Jurkat, Clone E6-1 (cell line): ENCODE measurements at regions not wholly inside any gene's neighbourhood (a gene's known extent, or its start where the extent isn't known, plus 50 kb on each side); places are given as distances from the start of the nearest gene placed in this dataset.

Source experiments
- DNase-seq: peaks from one replicate; pipeline ENCODE4 v3.0.0-alpha.2; 2011; ENCODE audit warnings: low read depth, low spot score
- H3K4me3 ChIP-seq: 2 replicates; pipeline ENCODE4 v1.5.1; 2011; ENCODE audit warnings: mild to moderate bottlenecking, low read length, control low read depth, moderate library complexity

DNA sequence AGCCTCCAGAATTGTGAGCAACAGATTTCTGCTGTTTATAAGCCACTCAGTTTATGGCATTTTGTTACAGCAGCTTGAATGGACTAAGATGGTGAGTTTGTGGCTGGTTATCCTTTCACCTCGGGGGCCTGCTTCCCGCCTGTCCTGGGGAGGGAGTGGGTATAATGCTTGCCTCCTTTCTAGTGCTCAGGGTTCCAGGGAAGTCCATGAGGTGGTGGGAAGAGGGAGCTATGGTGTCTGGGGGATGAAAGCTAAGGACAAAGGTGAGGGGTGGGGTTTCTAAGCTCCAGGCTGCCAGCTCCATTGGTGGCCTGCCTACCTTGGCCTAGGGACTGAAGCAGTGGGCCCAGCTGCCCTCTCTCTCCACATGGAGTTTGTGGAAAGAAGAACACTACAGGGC lies 50.2 kb upstream of the SDK2 start:
- DNase-seq: no peak
- no peak overlapping the region for H3K4me3 ChIP-seq

DNA sequence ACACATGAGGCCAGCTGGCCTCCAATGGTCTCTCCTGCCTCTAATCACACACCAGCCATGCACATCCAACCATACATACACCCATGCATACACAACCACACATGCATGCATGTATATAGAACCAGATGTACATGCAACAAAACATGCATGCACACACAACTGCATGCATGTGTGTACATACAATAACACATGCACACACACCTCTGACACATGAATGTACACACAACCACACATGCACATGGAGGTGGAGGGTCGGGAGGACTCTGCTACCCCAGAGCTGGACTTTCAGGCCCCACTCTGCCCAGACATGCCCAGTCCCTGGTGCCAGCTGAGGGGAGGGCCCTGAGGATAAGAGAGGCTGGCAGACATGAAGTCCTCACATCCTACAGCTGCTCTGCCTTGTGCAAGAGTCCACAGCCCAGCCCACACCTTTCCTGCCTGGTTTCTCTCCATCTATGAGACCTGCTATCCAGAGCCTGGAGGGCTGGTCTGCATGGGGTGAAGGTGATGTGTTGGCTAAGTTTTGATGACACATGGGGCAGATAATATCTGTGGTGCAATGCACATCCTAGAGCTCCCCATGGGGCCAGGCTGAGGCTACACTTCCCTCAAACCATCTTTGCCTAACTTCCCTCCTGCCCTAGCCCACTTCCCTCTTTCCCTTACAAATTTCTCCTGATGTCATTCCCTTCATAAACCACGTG lies 50.9 kb upstream of the SDK2 start:
- no peak for DNase-seq
- no peak overlapping the region for H3K4me3 ChIP-seq

DNA sequence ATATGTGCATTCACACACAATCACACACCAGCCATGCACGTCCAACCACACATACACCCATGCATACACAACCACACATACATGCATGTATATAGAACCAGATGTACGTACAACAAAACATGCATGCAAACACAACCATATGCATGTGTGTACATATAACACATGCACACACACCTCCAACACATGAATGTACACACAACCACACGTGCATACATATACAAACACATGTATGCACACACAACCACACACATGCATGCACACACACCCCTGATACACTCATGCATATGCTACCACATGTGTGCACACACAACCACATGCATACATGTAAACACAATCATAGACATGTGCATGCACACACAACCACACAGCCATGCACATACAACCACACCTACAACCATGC lies 52.0 kb upstream of the SDK2 start:
- DNase-seq: no peak
- H3K4me3 ChIP-seq: no peak overlapping the region

DNA sequence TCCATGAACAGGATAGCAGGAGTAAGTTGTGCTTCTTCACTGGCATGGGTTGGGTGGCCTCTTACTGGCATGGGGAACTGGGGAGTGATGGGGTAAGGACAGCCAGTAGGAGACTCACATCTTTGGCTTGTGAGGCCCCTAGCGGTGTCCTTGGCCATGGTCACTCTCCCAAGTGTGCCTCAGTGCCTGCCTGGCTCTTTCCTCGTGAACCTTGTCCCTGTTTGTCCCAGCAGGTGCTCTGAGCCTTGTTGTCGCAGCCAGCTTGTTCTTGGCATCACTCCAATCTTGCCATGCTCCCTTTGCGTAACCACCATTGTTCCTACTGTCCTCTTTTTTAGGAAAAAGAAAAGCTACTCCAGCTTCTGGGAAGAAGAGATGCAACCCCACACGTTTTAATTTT lies 53.6 kb upstream of the SDK2 start:
- DNase-seq: no peak
- H3K4me3 ChIP-seq: no peak overlapping the region

DNA sequence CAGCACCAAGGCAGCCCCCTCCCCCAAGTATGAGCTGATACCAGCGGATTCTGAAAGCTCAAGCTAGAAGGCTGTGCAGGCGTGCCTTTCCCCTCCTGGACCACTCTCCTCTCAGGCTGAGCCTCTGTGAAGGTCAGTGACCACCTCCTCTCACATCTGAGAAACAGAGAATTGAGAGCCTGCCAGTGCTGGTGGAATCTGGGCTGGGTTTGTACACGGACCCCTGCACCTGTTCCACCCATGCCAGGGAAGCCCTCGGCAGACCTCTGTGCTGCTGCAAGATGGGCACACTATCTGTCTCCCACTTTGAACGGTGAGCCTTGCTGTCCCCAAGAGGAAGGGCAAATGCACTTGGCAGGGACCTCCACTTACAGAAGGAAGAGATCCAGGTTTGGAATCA lies 54.7 kb upstream of the SDK2 start:
- H3K4me3 ChIP-seq: no peak overlapping the region
- DNase-seq: no peak

DNA sequence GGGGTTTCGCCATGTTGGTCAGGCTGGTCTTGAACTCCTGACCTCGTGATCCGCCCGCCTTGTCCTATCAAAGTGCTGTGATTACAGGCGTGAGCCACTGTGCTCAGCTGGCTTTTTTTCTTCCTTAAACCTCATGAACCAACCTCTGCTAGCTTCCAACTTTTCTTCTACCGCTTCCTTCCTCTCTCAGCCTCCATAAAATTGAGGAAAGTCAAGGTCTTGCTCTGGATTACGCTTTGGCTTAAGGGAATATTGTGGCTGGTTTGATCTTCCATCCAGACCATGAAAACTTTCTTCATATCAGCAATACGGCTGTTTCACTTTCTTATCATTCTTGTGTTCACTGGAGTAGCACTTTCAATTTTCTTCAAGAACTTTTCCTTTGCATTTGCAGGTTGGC lies 57.5 kb upstream of the SDK2 start:
- no peak for DNase-seq

DNA sequence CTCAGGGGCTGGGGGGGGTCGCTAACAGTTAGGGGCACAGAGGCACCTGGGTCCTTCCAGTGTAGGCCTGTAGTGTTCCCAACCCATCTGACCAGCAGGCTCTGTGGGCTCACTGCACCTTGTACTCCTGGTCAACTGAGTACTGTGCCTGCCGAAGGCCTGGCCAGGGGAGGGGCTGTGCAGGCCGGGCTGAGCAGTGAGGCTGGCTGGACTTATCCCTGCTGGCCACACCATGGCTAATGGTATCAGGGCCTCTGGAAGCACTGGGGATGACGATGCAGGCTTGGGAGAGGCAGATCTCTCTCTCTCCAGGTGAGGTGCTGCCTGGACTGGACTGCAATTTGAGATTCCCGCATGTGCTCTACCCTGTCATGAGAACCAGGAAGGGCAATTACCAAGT lies 58.9 kb upstream of the SDK2 start:
- no peak for DNase-seq
- H3K4me3 ChIP-seq: no peak overlapping the region

More for the DNA sequence above, 57.5 kb upstream of the SDK2 start:
- H3K4me3 ChIP-seq: no peak overlapping the region

DNA sequence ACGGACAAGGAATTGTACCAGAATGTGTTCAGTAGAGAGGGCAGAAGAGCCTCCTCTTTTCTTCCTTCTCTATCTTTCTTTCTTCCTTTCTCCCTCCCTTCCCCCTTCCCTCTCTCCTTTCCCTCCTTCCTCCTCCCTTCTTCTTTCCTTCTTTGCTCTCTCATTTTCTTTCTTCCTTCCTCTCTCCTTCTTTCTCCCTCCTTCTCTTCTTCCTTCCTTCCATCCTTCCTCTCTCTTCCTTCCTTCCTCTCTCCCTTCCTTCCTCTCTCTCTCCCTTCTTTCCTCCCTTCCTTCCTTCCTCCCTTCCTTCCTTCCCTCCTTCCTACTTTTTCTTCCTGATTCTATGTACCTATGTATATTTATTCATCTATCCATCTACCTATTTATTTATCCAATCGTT lies 59.7 kb upstream of the SDK2 start:
- no peak for DNase-seq
- H3K4me3 ChIP-seq: no peak overlapping the region

DNA sequence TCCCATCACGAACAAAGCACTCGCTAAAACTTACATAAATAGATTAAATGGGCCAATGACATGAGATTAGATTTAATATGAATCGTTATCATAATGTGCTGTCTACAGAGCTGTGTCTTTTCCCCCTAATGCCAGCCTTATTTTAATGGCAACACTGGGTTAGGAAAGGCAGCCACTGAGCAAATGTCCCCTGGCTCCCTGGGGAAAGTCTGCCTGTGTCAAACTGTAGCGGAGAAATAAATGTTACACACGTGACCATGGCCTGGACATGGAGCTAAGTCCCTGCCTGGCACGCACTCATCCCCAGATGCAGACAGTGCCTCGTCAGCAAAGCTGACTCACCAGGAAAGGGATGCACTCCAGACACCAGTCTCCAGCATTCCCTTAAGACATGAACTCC lies 61.3 kb upstream of the SDK2 start:
- DNase-seq: no peak
- no peak overlapping the region for H3K4me3 ChIP-seq

DNA sequence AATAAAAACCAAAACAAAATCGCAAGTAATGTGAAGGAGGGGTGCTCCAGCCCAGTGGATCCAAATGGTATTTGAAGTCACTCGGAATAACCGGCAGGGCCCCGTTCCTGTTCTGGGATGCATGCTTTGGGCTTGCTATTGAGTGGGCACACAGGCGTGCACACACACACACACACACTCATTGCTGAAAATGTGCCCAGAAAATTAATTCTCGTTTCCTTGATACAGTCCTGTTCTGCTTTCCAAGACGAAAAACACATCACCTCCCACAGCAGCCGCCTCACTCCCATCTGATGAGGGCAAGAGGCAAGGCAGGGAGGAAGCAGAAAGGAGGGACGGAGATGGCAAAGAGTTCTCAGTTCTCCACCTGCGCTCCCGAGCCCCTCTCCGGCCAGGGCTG lies 62.2 kb upstream of the SDK2 start:
- no peak for DNase-seq
- H3K4me3 ChIP-seq: no peak overlapping the region

DNA sequence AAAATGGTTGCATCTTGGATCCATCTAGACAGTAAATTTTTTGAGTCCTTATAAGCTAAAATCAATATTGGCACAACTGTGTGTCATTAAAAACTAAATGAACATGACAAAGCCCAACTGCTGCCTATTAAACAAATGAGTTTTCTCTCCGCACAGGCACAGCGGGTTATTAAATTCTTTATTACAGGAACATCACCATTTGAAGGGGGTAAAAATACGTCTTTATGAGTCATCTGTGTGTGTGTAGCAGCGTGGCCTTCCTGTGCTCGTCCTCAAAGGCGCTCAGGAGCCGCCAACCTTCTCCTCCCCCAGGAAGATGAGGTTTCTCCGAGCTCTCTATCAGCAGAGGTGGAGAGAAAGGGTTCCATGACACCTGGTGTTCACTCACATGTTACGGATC lies 62.6 kb upstream of the SDK2 start:
- no peak overlapping the region for H3K4me3 ChIP-seq
- DNase-seq: no peak

DNA sequence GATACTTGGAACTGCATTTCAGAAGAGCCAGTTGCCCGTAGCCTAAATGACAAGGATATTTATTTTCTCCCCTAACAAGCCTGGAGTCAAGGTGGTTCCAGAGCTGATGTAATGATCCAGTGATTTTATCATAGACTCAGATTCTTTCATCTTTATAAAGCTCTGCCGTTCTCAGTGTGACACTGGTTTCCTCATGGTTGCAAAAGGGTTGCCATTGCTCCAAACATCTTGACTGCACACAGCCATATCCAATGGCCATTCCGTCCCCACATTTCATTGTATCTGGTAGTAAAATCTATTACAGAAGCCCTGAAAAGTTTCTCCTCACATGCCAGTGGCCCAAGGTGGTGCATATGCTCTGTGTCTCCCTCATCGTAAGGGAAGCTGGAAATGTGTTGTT lies 63.1 kb upstream of the SDK2 start:
- no peak overlapping the region for H3K4me3 ChIP-seq
- DNase-seq: no peak

DNA sequence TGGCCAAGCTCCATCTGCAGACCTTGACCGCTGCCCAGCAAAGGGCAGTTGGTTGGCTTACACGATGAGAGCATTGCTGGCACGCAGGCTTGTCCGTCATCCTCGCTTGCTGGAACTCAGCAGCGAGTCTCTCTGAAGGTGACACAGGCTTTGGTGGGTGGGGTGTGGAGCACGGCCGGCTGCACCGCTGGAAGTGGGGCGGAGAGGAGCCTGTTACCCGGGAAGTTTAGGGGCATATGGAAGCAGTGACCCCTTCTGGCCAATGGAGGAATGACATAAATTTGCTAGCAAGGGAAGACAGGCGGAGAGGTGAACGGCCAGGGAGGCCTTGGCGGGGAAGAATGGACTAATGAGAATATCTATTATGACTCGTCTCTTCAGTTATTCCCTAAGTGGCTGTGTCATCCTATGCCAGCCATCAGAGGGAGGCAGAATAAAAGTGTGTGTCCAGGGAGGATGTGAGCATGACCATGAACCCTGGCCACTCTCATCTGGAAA lies 65.9 kb upstream of the SDK2 start:
- no peak overlapping the region for H3K4me3 ChIP-seq
- peak; percentile 70 for DNase-seq

DNA sequence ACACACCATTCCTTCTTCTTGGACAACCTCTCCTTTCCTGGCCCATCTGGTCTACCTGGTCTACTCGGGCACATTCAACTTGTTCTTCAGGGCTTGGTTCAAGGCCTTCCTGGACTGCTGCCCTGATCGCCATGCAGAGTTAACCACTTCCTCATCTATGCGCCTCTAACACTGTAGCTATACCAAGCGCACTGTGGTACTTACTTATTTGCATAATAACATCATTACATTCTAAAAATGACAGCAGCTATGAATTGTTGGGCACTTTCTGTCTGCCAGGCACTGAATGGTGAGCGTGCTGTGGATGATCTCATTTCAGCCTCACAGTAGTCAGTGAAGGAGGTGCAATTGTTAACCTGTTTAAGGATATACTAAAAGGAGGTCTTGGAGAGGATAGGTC lies 66.9 kb upstream of the SDK2 start:
- no peak for DNase-seq
- no peak overlapping the region for H3K4me3 ChIP-seq

DNA sequence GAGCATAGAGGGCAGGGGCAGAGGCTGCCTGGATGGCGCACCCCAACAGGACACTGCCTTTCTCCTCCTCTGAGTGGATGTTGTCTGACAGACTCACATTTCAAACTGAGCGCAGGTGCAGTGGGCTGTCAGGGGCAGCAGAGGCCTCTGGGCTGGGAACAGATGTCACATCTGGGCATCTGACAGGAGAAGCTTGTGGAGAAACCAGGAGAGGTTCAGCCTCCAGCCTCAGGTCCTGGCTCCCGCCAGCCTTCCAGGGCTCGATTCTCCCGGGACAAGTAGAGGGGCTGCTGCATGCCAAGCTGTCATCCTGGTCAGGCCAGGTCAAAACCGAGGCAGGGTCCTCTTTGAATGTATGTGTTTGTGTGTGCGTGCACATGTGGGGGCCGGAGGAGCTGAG lies 67.7 kb upstream of the SDK2 start:
- no peak for DNase-seq
- no peak overlapping the region for H3K4me3 ChIP-seq

DNA sequence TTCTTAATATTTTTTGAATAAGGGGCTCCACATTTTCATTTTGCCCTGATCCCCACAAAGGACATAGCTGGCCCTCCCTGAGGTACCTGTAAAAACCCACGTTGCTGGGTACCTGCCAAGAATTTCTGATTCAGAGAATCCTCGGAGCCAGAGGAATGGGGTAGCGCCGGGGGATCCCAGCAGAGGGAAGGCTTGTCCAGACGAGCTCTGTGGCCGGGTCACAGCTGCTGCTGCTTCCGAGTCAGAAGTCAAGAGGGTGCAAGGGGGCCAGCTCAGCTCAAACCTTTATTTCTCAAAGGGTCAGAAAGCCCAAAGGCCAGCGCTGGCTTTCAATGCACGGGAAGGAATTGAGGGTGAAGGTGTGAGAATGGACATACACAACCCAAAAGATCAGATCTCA lies 68.9 kb upstream of the SDK2 start:
- H3K4me3 ChIP-seq: no peak overlapping the region
- no peak for DNase-seq

DNA sequence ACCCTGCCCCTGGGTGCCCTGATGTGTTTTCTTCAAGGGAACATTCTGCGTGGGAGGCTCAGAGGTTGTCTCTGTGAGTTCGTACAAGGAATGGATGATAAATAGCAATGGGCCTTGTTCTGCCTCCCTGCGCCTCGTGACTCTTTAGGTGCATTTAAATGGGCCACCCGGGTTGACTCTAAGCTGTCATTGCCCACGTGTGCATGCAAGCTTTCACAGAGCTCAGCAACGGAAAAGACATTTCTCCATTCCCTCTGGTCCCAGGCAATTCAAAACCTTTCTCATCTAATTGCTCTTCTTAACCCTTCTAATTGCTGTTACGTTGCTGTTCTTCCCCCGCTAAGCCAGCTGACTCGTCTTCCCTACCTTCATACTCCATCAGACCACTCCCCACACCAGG lies 71.5 kb upstream of the SDK2 start:
- no peak for DNase-seq
- no peak overlapping the region for H3K4me3 ChIP-seq

DNA sequence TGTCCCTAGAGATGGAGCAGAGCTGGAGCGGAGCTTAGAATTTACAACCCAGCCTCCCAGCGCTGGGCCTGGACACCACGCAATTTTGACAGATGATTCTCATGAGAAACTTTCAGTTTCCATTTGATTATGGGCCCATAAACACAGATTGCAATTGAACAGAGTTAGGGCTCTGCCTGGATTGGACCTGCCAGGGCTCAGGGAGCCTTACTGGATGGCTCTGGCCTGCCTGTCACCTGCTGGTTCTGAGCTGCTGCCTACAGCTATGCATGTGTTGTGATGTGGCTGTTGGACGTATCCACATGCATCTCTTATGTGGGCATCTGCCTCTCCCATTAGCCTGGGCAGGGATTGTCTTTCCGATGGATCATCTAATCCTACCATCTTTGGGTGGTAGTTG lies 73.4 kb upstream of the SDK2 start:
- no peak overlapping the region for H3K4me3 ChIP-seq
- no peak for DNase-seq

DNA sequence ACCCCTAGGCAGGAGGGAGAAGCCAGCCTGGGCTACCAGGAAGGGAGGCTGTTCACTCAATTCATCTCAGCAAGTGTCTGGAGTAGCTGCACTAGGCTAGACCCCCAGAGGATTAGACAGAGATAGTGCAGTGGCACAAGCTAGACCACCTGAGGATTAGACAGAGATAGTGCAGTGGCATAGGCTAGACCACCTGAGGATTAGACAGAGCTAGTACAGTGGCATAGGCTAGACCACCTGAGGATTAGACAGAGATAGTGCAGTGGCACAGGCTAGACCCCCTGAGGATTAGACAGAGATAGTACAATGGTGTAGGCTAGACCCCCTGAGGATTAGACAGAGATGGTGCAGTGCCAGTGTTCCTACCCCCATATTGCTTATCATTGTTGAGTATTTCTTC lies 74.1 kb upstream of the SDK2 start:
- DNase-seq: no peak
- H3K4me3 ChIP-seq: no peak overlapping the region

DNA sequence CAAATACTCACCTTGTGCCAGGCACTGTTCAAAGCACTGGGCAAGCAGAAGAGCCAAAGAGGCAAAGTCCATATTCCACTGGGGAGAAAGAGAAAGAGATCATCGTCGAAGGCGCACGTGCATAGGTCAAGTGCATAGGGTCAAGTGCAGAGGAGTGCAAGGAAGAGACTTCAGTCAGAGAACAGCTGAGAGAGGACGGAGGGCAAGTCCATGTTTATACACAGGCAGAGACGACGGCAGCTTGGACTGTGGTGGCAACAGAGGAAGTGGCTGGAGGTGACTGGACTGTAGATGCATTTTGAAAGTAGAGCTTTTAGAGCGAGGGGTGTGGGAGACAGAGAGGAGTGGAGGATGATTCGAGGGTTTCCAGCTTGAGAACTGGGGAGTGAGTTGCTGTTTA lies 74.7 kb upstream of the SDK2 start:
- no peak for DNase-seq
- no peak overlapping the region for H3K4me3 ChIP-seq

DNA sequence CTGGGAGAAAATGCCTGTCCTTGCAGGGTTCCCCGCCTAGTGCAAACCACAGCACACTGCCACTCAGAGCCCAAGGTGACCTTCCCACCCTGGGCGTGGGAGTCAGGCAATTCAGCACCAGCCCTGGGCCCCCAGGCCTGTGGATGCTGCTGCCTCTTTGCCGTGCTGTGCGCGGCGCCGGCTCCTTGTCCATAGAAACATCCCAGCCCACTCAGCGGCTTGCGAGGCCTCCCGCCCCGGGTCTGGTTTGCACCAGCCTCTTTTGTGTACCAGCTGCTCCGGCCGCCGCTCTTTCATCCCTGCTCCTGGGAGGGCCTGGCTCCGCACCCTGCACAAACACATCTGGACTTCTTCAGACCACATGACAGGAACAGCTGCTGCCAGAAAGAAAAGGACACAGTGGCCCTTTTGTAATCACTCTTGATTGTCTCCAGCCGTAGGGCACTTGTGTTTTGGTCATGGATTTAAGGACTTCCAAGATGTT lies 75.4 kb upstream of the SDK2 start:
- DNase-seq: no peak
- no peak overlapping the region for H3K4me3 ChIP-seq
